DOHH2 (cell line): ENCODE measurements at regions not wholly inside any gene's neighbourhood (a gene's known extent, or its start where the extent isn't known, plus 50 kb on each side); places are given as distances from the start of the nearest gene placed in this dataset.

ENCODE experiments used
- H3F3A ChIP-seq: fragments of 200-600 bp; sonication (generic), shearing (Covaris generic); 2 replicates; pipeline ENCODE4 v1.6.0; 2016; ENCODE audit warnings: antibody characterized with exemption, mild to moderate bottlenecking; ENCODE audit not compliant: control insufficient read depth, insufficient read depth
- H3K27ac ChIP-seq: fragments of 200-600 bp; sonication (generic); 2 replicates; pipeline ENCODE4 v1.5.1; 2014; ENCODE audit warnings: low read depth, mild to moderate bottlenecking, low read length, moderate library complexity
- H3K27me3 ChIP-seq: fragments of 200-600 bp; sonication (generic); 2 replicates; pipeline ENCODE4 v1.6.1; 2014; ENCODE audit warnings: mild to moderate bottlenecking, low read length, mixed read lengths; ENCODE audit not compliant: control insufficient read depth
- H3K36me3 ChIP-seq: fragments of 200-600 bp; sonication (generic); 2 replicates; pipeline ENCODE4 v1.6.1; 2014; ENCODE audit warnings: mild to moderate bottlenecking, low read length, moderate library complexity, mixed read lengths; ENCODE audit not compliant: control insufficient read depth
- H3K4me1 ChIP-seq: fragments of 200-600 bp; sonication (generic); 2 replicates; pipeline ENCODE4 v1.6.1; 2014; ENCODE audit warnings: mild to moderate bottlenecking, low read length, mixed read lengths; ENCODE audit not compliant: control insufficient read depth
- H3K4me2 ChIP-seq: fragments of 200-600 bp; sonication (generic); 2 replicates; pipeline ENCODE4 v1.6.0; 2014; ENCODE audit warnings: mild to moderate bottlenecking, low read length, moderate library complexity
- H3K4me3 ChIP-seq: fragments of 200-600 bp; sonication (generic); 2 replicates; pipeline ENCODE4 v1.5.1; 2014; ENCODE audit warnings: mild to moderate bottlenecking, low read length, mixed read lengths
- H3K79me2 ChIP-seq: fragments of 200-600 bp; sonication (generic); 2 replicates; pipeline ENCODE4 v1.6.1; 2014; ENCODE audit warnings: mild to moderate bottlenecking, low read length, mixed read lengths; ENCODE audit not compliant: control insufficient read depth
- H3K9me2 ChIP-seq: fragments of 200-600 bp; sonication (generic); replicated peaks from 2 replicates; pipeline ENCODE4 v1.6.1; 2014; ENCODE audit warnings: mild to moderate bottlenecking, low read length, mixed read lengths; ENCODE audit not compliant: control insufficient read depth
- H3K9me3 ChIP-seq: fragments of 200-600 bp; sonication (generic); 2 replicates; pipeline ENCODE4 v1.6.1; 2014; ENCODE audit warnings: antibody characterized with exemption, low read length, mixed read lengths; ENCODE audit not compliant: control insufficient read depth, insufficient read depth
- H4K20me1 ChIP-seq: fragments of 200-600 bp; sonication (generic); 2 replicates; pipeline ENCODE4 v1.6.0; 2014; ENCODE audit warnings: low read depth, mild to moderate bottlenecking, antibody characterized with exemption, low read length, moderate library complexity; ENCODE audit not compliant: control insufficient read depth, insufficient read depth
- CTCF ChIP-seq: fragments of 200-600 bp; sonication (generic); IDR thresholded peaks from one replicate; pipeline ENCODE4 v1.5.1; 2014; ENCODE audit warnings: antibody characterized with exemption, mild to moderate bottlenecking, low read depth, low read length; ENCODE audit not compliant: poor library complexity, severe bottlenecking
- EZH2phosphoT487 ChIP-seq: fragments of 200-600 bp; sonication (generic); IDR thresholded peaks from 2 replicates; pipeline ENCODE4 v1.6.1; 2017; ENCODE audit warnings: borderline replicate concordance, mild to moderate bottlenecking, antibody characterized with exemption, low read length, moderate library complexity, mixed read lengths

GRCh38 chr21:16965424-16965823, 547.4 kb upstream of the CXADR start:
- no peaks in the 10 kb centered on the region for H4K20me1 ChIP-seq
- H3K79me2 ChIP-seq = no peaks in the 10 kb centered on the region
- H3K4me3 ChIP-seq = no peak overlapping the region
- H3K9me2 ChIP-seq = no peaks in the 10 kb centered on the region
- no peak overlapping the region for H3K27ac ChIP-seq
- H3K4me1 ChIP-seq = no peaks in the 10 kb centered on the region
- no peak overlapping the region for H3K4me2 ChIP-seq
- TF ChIP-seq EZH2phosphoT487 (no peak), CTCF (no peak)
- no peaks in the 10 kb centered on the region for H3K9me3 ChIP-seq
- no peaks in the 10 kb centered on the region for H3K27me3 ChIP-seq
- H3K36me3 ChIP-seq = no peaks in the 10 kb centered on the region
- no peaks in the 10 kb centered on the region for H3F3A ChIP-seq

- Histone ChIP-seq H3K9me3 (no peaks in the 10 kb centered on the region), H3K36me3 (no peaks in the 10 kb centered on the region), H3K9me2 (no peaks in the 10 kb centered on the region), H3F3A (no peaks in the 10 kb centered on the region), H4K20me1 (no peaks in the 10 kb centered on the region), H3K79me2 (no peaks in the 10 kb centered on the region), H3K4me2 (no peak overlapping the region), H3K27ac (no peak overlapping the region), H3K4me1 (no peaks in the 10 kb centered on the region), H3K4me3 (no peak overlapping the region), H3K27me3 (no peaks in the 10 kb centered on the region)
- TF ChIP-seq CTCF (no peak), EZH2phosphoT487 (no peak)
These were observed 544.4 kb upstream of the CXADR start for GRCh38 chr21:16968436-16968835.

GRCh38 chr21:16969636-16970035, 543.2 kb upstream of the CXADR start:
- Histone ChIP-seq H3K27ac (no peak overlapping the region), H3K9me3 (no peaks in the 10 kb centered on the region), H3K4me3 (no peak overlapping the region), H3K4me1 (no peaks in the 10 kb centered on the region), H4K20me1 (no peaks in the 10 kb centered on the region), H3K79me2 (no peaks in the 10 kb centered on the region), H3K27me3 (no peaks in the 10 kb centered on the region), H3K4me2 (no peak overlapping the region), H3K36me3 (no peaks in the 10 kb centered on the region), H3F3A (no peaks in the 10 kb centered on the region), H3K9me2 (no peaks in the 10 kb centered on the region)
- no peak for TF ChIP-seq CTCF
- TF ChIP-seq EZH2phosphoT487 = no peak

GRCh38 chr21:16974060-16974459, 538.8 kb upstream of the CXADR start:
- Histone ChIP-seq H3K36me3 (no peaks in the 10 kb centered on the region), H3K4me1 (no peaks in the 10 kb centered on the region), H3K9me2 (no peaks in the 10 kb centered on the region), H3K9me3 (no peaks in the 10 kb centered on the region), H3K4me2 (no peak overlapping the region), H4K20me1 (no peaks in the 10 kb centered on the region), H3F3A (no peaks in the 10 kb centered on the region), H3K79me2 (no peaks in the 10 kb centered on the region), H3K4me3 (no peak overlapping the region), H3K27ac (no peak overlapping the region), H3K27me3 (no peaks in the 10 kb centered on the region)
- TF ChIP-seq EZH2phosphoT487 = no peak
- no peak for TF ChIP-seq CTCF
